ENCODE measurements at regions not wholly inside any gene's neighbourhood (a gene's known extent, or its start where the extent isn't known, plus 50 kb on each side); places are given as distances from the start of the nearest gene placed in this dataset.

- TF ChIP-seq SMAD3 (CRISPR knock-in tag; IDR thresholded peaks at IDR 0.05; ENCODE audit: borderline replicate concordance) (no peak), NFYB (CRISPR knock-in tag; conservative IDR thresholded peaks at IDR 0.05; ENCODE audit: low read depth) (no peak), CTCF (IDR thresholded peaks at IDR 0.05) (no peak), CREB1 (CRISPR knock-in tag; IDR thresholded peaks at IDR 0.05) (no peak), ZBTB21 (CRISPR knock-in tag; IDR thresholded peaks at IDR 0.05; ENCODE audit: borderline replicate concordance) (no peak), ZNF416 (CRISPR knock-in tag; IDR thresholded peaks at IDR 0.05) (no peak), SP1 (CRISPR knock-in tag; conservative IDR thresholded peaks at IDR 0.05) (no peak), E2F4 (CRISPR knock-in tag; IDR thresholded peaks at IDR 0.05; ENCODE audit: borderline replicate concordance, low read depth) (no peak)
Observed at GRCh38 chr17:15168379-15168778, 96.7 kb downstream of the PMP22 start.

All from WTC11 (cell line).